WTC11 (cell line): ENCODE measurements at regions not wholly inside any gene's neighbourhood (a gene's known extent, or its start where the extent isn't known, plus 50 kb on each side); places are given as distances from the start of the nearest gene placed in this dataset.

Experiments used
- AR ChIP-seq: fragments of 250-450 bp; sonication (Bioruptor Pico); IDR thresholded peaks from 2 replicates; pipeline ENCODE4 v1.9.0; 2021; ENCODE audit warnings: mild to moderate bottlenecking
- ATF2 ChIP-seq: sonication (generic); formaldehyde crosslinking; IDR thresholded peaks from 2 replicates; pipeline ENCODE4 v1.8.1; 2022; ENCODE audit warnings: low read depth, missing genetic modification reagents, borderline replicate concordance
- CTCF ChIP-seq: fragments of 200-600 bp; IDR thresholded peaks from 2 replicates; pipeline ENCODE4 v1.8.0; 2022; ENCODE audit warnings: antibody characterized with exemption
- FOXJ3 ChIP-seq: sonication (generic); formaldehyde crosslinking; IDR thresholded peaks from 2 replicates; pipeline ENCODE4 v1.9.0; 2021; ENCODE audit warnings: missing genetic modification reagents, mild to moderate bottlenecking, borderline replicate concordance
- GTF2I ChIP-seq: fragments of 250-450 bp; sonication (Bioruptor Pico); conservative IDR thresholded peaks from 2 replicates; pipeline ENCODE4 v1.4.0; 2021; ENCODE audit warnings: mild to moderate bottlenecking
- KAT7 ChIP-seq: sonication (generic); formaldehyde crosslinking; IDR thresholded peaks from 2 replicates; pipeline ENCODE4 v1.8.1; 2023; ENCODE audit warnings: missing genetic modification reagents, mild to moderate bottlenecking, borderline replicate concordance
- STAT6 ChIP-seq: sonication (generic); formaldehyde crosslinking; conservative IDR thresholded peaks from 2 replicates; pipeline ENCODE4 v1.8.1; 2023; ENCODE audit warnings: mild to moderate bottlenecking, low read depth, missing genetic modification reagents, moderate library complexity
- ZNF512 ChIP-seq: sonication (generic); formaldehyde crosslinking; IDR thresholded peaks from 2 replicates; pipeline ENCODE4 v1.8.1; 2022; ENCODE audit warnings: missing genetic modification reagents, borderline replicate concordance
- ZSCAN18 ChIP-seq: fragments of 250-450 bp; sonication (Bioruptor Pico); IDR thresholded peaks from 2 replicates; pipeline ENCODE4 v2.1.2; 2022; ENCODE audit warnings: mild to moderate bottlenecking, moderate library complexity

GRCh38 chr1:234725177-234726132 lies 115.5 kb upstream of the IRF2BP2 start:
- TF ChIP-seq ZNF512 (CRISPR knock-in tag) (no peak), GTF2I (CRISPR knock-in tag) (no peak), CTCF (no peak), STAT6 (CRISPR knock-in tag) (no peak), ATF2 (CRISPR knock-in tag) (no peak), ZSCAN18 (CRISPR knock-in tag) (no peak), FOXJ3 (CRISPR knock-in tag) (no peak), AR (CRISPR knock-in tag) (no peak), KAT7 (CRISPR knock-in tag) (no peak)
